ENCODE measurements at regions not wholly inside any gene's neighbourhood (a gene's known extent, or its start where the extent isn't known, plus 50 kb on each side); places are given as distances from the start of the nearest gene placed in this dataset.

DNA sequence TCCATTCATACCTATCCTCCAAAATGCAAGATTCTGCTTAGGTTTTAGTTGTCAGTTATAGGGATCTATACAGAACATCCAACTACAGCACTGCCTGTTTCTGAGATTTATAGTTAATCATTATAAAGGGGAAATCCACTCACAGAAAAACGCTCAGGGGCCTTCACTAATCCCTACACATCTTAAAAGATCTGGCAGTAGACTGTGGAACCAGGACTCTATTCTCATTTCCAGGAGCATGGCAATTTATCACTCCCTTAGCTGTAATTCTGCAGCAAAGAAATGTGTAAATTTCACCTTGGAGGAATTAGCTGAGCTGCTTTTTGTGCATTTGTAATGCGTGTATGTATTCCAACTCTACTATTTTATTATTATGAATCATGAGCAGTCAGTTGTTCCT lies 1128.1 kb upstream of the PRR20A start:
- TF ChIP-seq, protein P1, sequence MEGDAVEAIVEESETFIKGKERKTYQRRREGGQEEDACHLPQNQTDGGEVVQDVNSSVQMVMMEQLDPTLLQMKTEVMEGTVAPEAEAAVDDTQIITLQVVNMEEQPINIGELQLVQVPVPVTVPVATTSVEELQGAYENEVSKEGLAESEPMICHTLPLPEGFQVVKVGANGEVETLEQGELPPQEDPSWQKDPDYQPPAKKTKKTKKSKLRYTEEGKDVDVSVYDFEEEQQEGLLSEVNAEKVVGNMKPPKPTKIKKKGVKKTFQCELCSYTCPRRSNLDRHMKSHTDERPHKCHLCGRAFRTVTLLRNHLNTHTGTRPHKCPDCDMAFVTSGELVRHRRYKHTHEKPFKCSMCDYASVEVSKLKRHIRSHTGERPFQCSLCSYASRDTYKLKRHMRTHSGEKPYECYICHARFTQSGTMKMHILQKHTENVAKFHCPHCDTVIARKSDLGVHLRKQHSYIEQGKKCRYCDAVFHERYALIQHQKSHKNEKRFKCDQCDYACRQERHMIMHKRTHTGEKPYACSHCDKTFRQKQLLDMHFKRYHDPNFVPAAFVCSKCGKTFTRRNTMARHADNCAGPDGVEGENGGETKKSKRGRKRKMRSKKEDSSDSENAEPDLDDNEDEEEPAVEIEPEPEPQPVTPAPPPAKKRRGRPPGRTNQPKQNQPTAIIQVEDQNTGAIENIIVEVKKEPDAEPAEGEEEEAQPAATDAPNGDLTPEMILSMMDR (IDR thresholded peaks at IDR 0.05 in 8 of 11, conservative IDR thresholded peaks at IDR 0.05 in 3 of 11) = no peak
- TF ChIP-seq POLR2AphosphoS5 (IDR thresholded peaks at IDR 0.05) (no peak), POLR2A (IDR thresholded peaks at IDR 0.05) (no peak)

Measured in spleen (tissue), 7 donors.